ENCODE measurements at regions not wholly inside any gene's neighbourhood (a gene's known extent, or its start where the extent isn't known, plus 50 kb on each side); places are given as distances from the start of the nearest gene placed in this dataset.

DNA sequence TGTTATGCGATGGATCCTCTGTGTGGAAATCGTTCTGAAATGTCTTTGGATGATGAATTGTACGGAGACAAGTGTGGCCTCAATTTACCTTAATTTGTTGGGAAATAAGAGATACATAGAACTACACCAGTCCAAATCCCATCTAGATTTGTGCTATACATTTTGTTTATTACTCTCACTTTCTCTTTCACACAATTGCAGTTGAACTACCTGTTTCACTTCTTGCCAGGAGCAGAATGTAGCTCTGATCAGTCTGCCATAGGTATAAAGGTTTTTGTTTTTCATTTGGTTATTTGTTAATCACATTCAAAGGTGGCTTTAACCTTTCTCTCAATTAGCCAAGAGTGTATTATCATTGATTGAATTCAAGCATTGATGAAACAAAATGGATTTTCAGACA is 268.2 kb downstream of the SNAPC1 start:
- Histone ChIP-seq H3K9ac (ENCODE audit: low read depth, low read length) (no peak overlapping the region), H3K4me1 (ENCODE audit: insufficient read depth, low read length) (no peaks in the 10 kb centered on the region), H3K79me2 (ENCODE audit: insufficient read depth, low read length) (no peaks in the 10 kb centered on the region), H3K27me3 (ENCODE audit: insufficient read depth, low read length, poor library complexity) (peaks cover 12% of the 10 kb centered on the region), H2AFZ (ENCODE audit: low read depth, low read length) (no peak overlapping the region), H3K4me2 (ENCODE audit: insufficient read depth, low read length) (no peak overlapping the region), H4K20me1 (ENCODE audit: insufficient read depth, low read length) (no peaks in the 10 kb centered on the region), H3K9me3 (ENCODE audit: insufficient read depth, low read length, severe bottlenecking) (no peaks in the 10 kb centered on the region), H3K27ac (ENCODE audit: low read length) (no peak overlapping the region), H3K36me3 (ENCODE audit: insufficient read depth, low read length) (no peaks in the 10 kb centered on the region), H3K4me3 (ENCODE audit: low read depth in 1 of 2, low read length in 2 of 2) (no peak overlapping the region)
- DNase-seq = no peak
- no peak for ATAC-seq (ENCODE audit: insufficient read depth, low read depth)
- no peak for TF ChIP-seq EZH2 (IDR thresholded peaks at IDR 0.05; ENCODE audit: borderline replicate concordance, low read depth, low read length, severe bottlenecking)
- TF ChIP-seq, protein P1, sequence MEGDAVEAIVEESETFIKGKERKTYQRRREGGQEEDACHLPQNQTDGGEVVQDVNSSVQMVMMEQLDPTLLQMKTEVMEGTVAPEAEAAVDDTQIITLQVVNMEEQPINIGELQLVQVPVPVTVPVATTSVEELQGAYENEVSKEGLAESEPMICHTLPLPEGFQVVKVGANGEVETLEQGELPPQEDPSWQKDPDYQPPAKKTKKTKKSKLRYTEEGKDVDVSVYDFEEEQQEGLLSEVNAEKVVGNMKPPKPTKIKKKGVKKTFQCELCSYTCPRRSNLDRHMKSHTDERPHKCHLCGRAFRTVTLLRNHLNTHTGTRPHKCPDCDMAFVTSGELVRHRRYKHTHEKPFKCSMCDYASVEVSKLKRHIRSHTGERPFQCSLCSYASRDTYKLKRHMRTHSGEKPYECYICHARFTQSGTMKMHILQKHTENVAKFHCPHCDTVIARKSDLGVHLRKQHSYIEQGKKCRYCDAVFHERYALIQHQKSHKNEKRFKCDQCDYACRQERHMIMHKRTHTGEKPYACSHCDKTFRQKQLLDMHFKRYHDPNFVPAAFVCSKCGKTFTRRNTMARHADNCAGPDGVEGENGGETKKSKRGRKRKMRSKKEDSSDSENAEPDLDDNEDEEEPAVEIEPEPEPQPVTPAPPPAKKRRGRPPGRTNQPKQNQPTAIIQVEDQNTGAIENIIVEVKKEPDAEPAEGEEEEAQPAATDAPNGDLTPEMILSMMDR (IDR thresholded peaks at IDR 0.05; ENCODE audit: borderline replicate concordance, extremely low read depth, low read length, poor library complexity, severe bottlenecking) = no peak

- Histone ChIP-seq H4K20me1 (ENCODE audit: insufficient read depth, low read length) (no peaks in the 10 kb centered on the region), H3K9ac (ENCODE audit: low read depth, low read length) (no peak overlapping the region), H3K4me2 (ENCODE audit: insufficient read depth, low read length) (no peak overlapping the region), H3K79me2 (ENCODE audit: insufficient read depth, low read length) (no peaks in the 10 kb centered on the region), H2AFZ (ENCODE audit: low read depth, low read length) (no peak overlapping the region), H3K36me3 (ENCODE audit: insufficient read depth, low read length) (no peaks in the 10 kb centered on the region), H3K27me3 (ENCODE audit: insufficient read depth, low read length, poor library complexity) (peaks cover 9% of the 10 kb centered on the region), H3K4me1 (ENCODE audit: insufficient read depth, low read length) (no peaks in the 10 kb centered on the region), H3K27ac (ENCODE audit: low read length) (no peak overlapping the region), H3K9me3 (ENCODE audit: insufficient read depth, low read length, severe bottlenecking) (no peaks in the 10 kb centered on the region), H3K4me3 (ENCODE audit: low read depth in 1 of 2, low read length in 2 of 2) (no peak overlapping the region)
- TF ChIP-seq, protein P1 (IDR thresholded peaks at IDR 0.05; ENCODE audit: borderline replicate concordance, extremely low read depth, low read length, poor library complexity, severe bottlenecking) = no peak
- no peak for TF ChIP-seq EZH2 (IDR thresholded peaks at IDR 0.05; ENCODE audit: borderline replicate concordance, low read depth, low read length, severe bottlenecking)
- no peak for DNase-seq
- no peak for ATAC-seq (ENCODE audit: insufficient read depth, low read depth)
Observed at GRCh38 chr14:62031504-62031903, 269.3 kb downstream of the SNAPC1 start.

- Histone ChIP-seq H3K36me3 (ENCODE audit: insufficient read depth, low read length) (no peaks in the 10 kb centered on the region), H3K79me2 (ENCODE audit: insufficient read depth, low read length) (no peaks in the 10 kb centered on the region), H3K4me1 (ENCODE audit: insufficient read depth, low read length) (no peaks in the 10 kb centered on the region), H3K4me3 (ENCODE audit: low read depth in 1 of 2, low read length in 2 of 2) (no peak overlapping the region), H3K9ac (ENCODE audit: low read depth, low read length) (no peak overlapping the region), H3K9me3 (ENCODE audit: insufficient read depth, low read length, severe bottlenecking) (no peaks in the 10 kb centered on the region), H2AFZ (ENCODE audit: low read depth, low read length) (no peak overlapping the region), H4K20me1 (ENCODE audit: insufficient read depth, low read length) (no peaks in the 10 kb centered on the region), H3K27me3 (ENCODE audit: insufficient read depth, low read length, poor library complexity) (no peaks in the 10 kb centered on the region), H3K27ac (ENCODE audit: low read length) (no peak overlapping the region), H3K4me2 (ENCODE audit: insufficient read depth, low read length) (no peak overlapping the region)
- DNase-seq = no peak
- no peak for TF ChIP-seq EZH2 (IDR thresholded peaks at IDR 0.05; ENCODE audit: borderline replicate concordance, low read depth, low read length, severe bottlenecking)
- TF ChIP-seq, protein P1 (IDR thresholded peaks at IDR 0.05; ENCODE audit: borderline replicate concordance, extremely low read depth, low read length, poor library complexity, severe bottlenecking) = no peak
- no peak for ATAC-seq (ENCODE audit: insufficient read depth, low read depth)
Observed at GRCh38 chr14:62053188-62053587, 291.0 kb downstream of the SNAPC1 start.

DNA sequence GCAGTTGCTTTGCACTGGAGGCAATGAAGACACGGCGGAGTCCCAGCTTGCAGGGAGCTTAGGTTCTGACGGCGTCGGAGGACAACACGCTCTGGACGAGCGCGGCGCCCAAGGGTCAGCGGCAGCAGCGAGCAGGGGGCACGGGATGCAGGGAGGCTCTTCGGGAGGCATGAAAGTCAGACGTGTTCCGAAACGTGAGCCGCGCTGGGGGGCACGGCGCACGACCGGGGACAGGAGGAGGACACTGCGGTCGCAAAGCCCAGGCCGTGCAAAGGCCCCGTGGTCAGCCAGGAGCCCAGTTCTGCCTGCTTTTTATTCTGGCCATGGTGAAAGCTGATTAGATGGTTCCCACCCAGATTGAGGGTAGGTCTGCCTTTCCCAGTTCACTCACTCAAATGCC is 294.6 kb downstream of the SNAPC1 start:
- H3K4me1 ChIP-seq (ENCODE audit: insufficient read depth, low read length) = no peaks in the 10 kb centered on the region
- H4K20me1 ChIP-seq (ENCODE audit: insufficient read depth, low read length) = no peaks in the 10 kb centered on the region
- ATAC-seq (ENCODE audit: insufficient read depth, low read depth) = no peak
- H3K27ac ChIP-seq (ENCODE audit: low read length) = no peak overlapping the region
- DNase-seq = no peak
- H3K9me3 ChIP-seq (ENCODE audit: insufficient read depth, low read length, severe bottlenecking) = no peaks in the 10 kb centered on the region
- no peak overlapping the region for H3K9ac ChIP-seq (ENCODE audit: low read depth, low read length)
- H2AFZ ChIP-seq (ENCODE audit: low read depth, low read length) = no peak overlapping the region
- H3K4me2 ChIP-seq (ENCODE audit: insufficient read depth, low read length) = no peak overlapping the region
- no peaks in the 10 kb centered on the region for H3K79me2 ChIP-seq (ENCODE audit: insufficient read depth, low read length)
- H3K36me3 ChIP-seq (ENCODE audit: insufficient read depth, low read length) = no peaks in the 10 kb centered on the region
- no peaks in the 10 kb centered on the region for H3K27me3 ChIP-seq (ENCODE audit: insufficient read depth, low read length, poor library complexity)
- no peak overlapping the region for H3K4me3 ChIP-seq (ENCODE audit: low read depth in 1 of 2, low read length in 2 of 2)
- TF ChIP-seq, protein P1 (IDR thresholded peaks at IDR 0.05; ENCODE audit: borderline replicate concordance, extremely low read depth, low read length, poor library complexity, severe bottlenecking) = no peak
- no peak for TF ChIP-seq EZH2 (IDR thresholded peaks at IDR 0.05; ENCODE audit: borderline replicate concordance, low read depth, low read length, severe bottlenecking)
